SK-N-SH (cell line): ENCODE measurements at regions not wholly inside any gene's neighbourhood (a gene's known extent, or its start where the extent isn't known, plus 50 kb on each side); places are given as distances from the start of the nearest gene placed in this dataset.

Experiments
- CHD2 ChIP-seq: fragments of 150-350 bp; IDR thresholded peaks from 2 replicates; pipeline ENCODE4 v1.6.1; 2018; ENCODE audit warnings: low read length; ENCODE audit not compliant: partially characterized antibody
- CTCF ChIP-seq: fragments of 200-600 bp; sonication (generic); IDR thresholded peaks from 2 replicates; pipeline ENCODE4 v1.6.1; 2017; ENCODE audit warnings: antibody characterized with exemption, mild to moderate bottlenecking, moderate library complexity
- EZH2phosphoT487 ChIP-seq: fragments of 200-600 bp; sonication (generic); IDR thresholded peaks from 2 replicates; pipeline ENCODE4 v1.6.1; 2017; ENCODE audit warnings: low read depth, mixed run types, mild to moderate bottlenecking, antibody characterized with exemption, moderate library complexity, borderline replicate concordance
- FOXJ3 ChIP-seq: sonication (generic); formaldehyde crosslinking; IDR thresholded peaks from 2 replicates; pipeline ENCODE4 v1.5.1; 2020; ENCODE audit warnings: mild to moderate bottlenecking, missing genetic modification reagents
- FOXM1 ChIP-seq: IDR thresholded peaks from 2 replicates; pipeline ENCODE4 v1.4.0; 2012; ENCODE audit warnings: low read depth, mild to moderate bottlenecking
- GATA2 ChIP-seq: sonication (generic); formaldehyde crosslinking; IDR thresholded peaks from 2 replicates; pipeline ENCODE4 v1.5.0; 2020; ENCODE audit warnings: mild to moderate bottlenecking, missing genetic modification reagents
- POLR2AphosphoS5 ChIP-seq: IDR thresholded peaks from 2 replicates; pipeline ENCODE4 v1.6.1; 2012; ENCODE audit warnings: low read depth, low read length
- RAD21 ChIP-seq: IDR thresholded peaks from 2 replicates; pipeline ENCODE4 v1.6.1; 2012; ENCODE audit warnings: mild to moderate bottlenecking, low read length
- SMC3 ChIP-seq: IDR thresholded peaks from 2 replicates; pipeline ENCODE4 v1.6.1; 2012; ENCODE audit warnings: low read depth, low read length, improper control_type of control experiment
- USF1 ChIP-seq: IDR thresholded peaks from 2 replicates; pipeline ENCODE4 v1.4.0; 2012; ENCODE audit warnings: low read depth, borderline replicate concordance

DNA sequence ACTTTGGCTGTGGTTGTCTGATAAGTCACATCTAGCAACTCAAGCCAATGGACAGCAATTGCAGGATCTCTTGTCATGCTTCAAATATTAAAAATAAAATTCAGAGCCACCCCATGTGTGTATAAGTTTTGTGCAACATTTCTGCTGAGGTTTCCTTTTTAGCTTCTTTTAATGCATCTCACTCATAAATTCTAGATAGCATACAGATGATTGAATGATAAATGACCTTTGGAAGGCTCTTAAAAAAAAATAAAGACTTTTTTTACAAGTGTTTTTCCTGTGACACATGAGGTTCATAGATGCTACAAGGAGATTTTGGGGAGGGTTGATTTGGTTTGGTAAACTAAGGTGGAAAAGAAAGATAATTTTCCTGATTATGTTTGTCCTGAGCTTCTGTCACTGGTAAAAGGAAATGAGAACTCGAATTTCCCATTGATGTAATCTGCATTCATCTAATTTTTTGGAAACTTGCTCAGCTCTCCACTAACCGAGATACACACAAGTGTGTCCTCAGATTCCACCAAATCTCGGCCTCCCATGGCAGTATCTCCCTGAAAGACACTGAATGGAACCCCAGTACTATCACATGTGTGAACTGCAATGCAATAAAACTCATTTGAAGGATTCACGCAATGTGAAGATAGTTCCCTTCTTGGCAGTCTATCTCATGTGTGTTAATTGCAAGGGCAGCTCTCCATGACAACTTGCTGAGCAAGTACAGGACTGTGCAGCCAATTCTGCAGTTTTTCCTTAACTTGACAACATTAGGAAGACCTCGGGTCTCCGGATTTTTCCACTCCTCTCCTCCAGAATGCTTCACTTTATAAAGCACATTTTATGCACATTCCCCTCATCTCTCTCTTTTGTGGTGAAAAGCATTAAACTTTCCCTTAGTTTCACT, 185.4 kb upstream of the PFKP start:
- TF ChIP-seq CTCF (no peak), RAD21 (no peak), SMC3 (no peak), USF1 (no peak), FOXM1 (no peak), POLR2AphosphoS5 (no peak), CHD2 (no peak), FOXJ3 (CRISPR knock-in tag) (no peak), EZH2phosphoT487 (no peak), GATA2 (no peak)
